MM.1S (cell line): ENCODE measurements at regions not wholly inside any gene's neighbourhood (a gene's known extent, or its start where the extent isn't known, plus 50 kb on each side); places are given as distances from the start of the nearest gene placed in this dataset.

Experiments
- DNase-seq: peaks from one replicate; pipeline ENCODE4 v3.0.0-alpha.2; 2015
- H2AFZ ChIP-seq: fragments of 300-600 bp; sonication (generic); 2 replicates; pipeline ENCODE4 v1.6.0; 2016; ENCODE audit warnings: antibody characterized with exemption, low read length
- H3F3A ChIP-seq: fragments of 300-600 bp; sonication (generic); 2 replicates; pipeline ENCODE4 v1.6.1; 2016; ENCODE audit warnings: mild to moderate bottlenecking, antibody characterized with exemption, low read length, moderate library complexity, mixed read lengths; ENCODE audit not compliant: insufficient read depth
- H3K27ac ChIP-seq: fragments of 300-600 bp; sonication (generic); 2 replicates; pipeline ENCODE4 v1.5.1; 2016; ENCODE audit warnings: mild to moderate bottlenecking, low read length
- H3K27me3 ChIP-seq: fragments of 300-600 bp; sonication (generic); replicated peaks from 2 replicates; pipeline ENCODE4 v1.6.0; 2016; ENCODE audit warnings: low read length; ENCODE audit not compliant: insufficient read depth
- H3K36me3 ChIP-seq: fragments of 300-600 bp; sonication (generic); replicated peaks from 2 replicates; pipeline ENCODE4 v1.6.1; 2016; ENCODE audit warnings: mild to moderate bottlenecking, low read length, mixed read lengths; ENCODE audit not compliant: insufficient read depth
- H3K4me1 ChIP-seq: fragments of 300-600 bp; sonication (generic); 2 replicates; pipeline ENCODE4 v1.6.1; 2016; ENCODE audit warnings: low read length, mixed read lengths
- H3K4me2 ChIP-seq: fragments of 300-600 bp; sonication (generic); 2 replicates; pipeline ENCODE4 v1.6.0; 2016; ENCODE audit warnings: low read depth, low read length
- H3K4me3 ChIP-seq: fragments of 300-600 bp; sonication (generic); 2 replicates; pipeline ENCODE4 v1.5.1; 2016; ENCODE audit warnings: low read length, mixed read lengths
- H3K79me2 ChIP-seq: fragments of 300-600 bp; sonication (generic); 2 replicates; pipeline ENCODE4 v1.6.1; 2016; ENCODE audit warnings: mixed run types, low read length, mixed read lengths
- H3K9ac ChIP-seq: fragments of 300-600 bp; sonication (generic); 2 replicates; pipeline ENCODE4 v1.6.1; 2016; ENCODE audit warnings: low read length, mixed read lengths
- H3K9me2 ChIP-seq: fragments of 300-600 bp; sonication (generic); replicated peaks from 2 replicates; pipeline ENCODE4 v1.6.1; 2016; ENCODE audit warnings: mild to moderate bottlenecking, low read length, mixed read lengths; ENCODE audit not compliant: insufficient read depth
- H3K9me3 ChIP-seq: fragments of 300-600 bp; sonication (generic); replicated peaks from 2 replicates; pipeline ENCODE4 v1.6.1; 2016; ENCODE audit warnings: mild to moderate bottlenecking, low read length, mixed read lengths; ENCODE audit not compliant: insufficient read depth
- H4K20me1 ChIP-seq: fragments of 300-600 bp; sonication (generic); 2 replicates; pipeline ENCODE4 v1.6.1; 2016; ENCODE audit warnings: mild to moderate bottlenecking, low read length, moderate library complexity, mixed read lengths; ENCODE audit not compliant: insufficient read depth
- EZH2 ChIP-seq: fragments of 300-600 bp; sonication (generic); optimal IDR thresholded peaks from 2 replicates; pipeline ENCODE3; 2017; ENCODE audit warnings: low read depth, mild to moderate bottlenecking, antibody characterized with exemption, low read length, mixed read lengths
- EZH2phosphoT487 ChIP-seq: fragments of 300-600 bp; sonication (generic); IDR thresholded peaks from 2 replicates; pipeline ENCODE4 v1.6.1; 2018; ENCODE audit warnings: antibody characterized with exemption, low read length
- TF ChIP-seq, protein P1 (sequence below): fragments of 300-600 bp; sonication (generic); IDR thresholded peaks from 2 replicates; pipeline ENCODE4 v1.5.1; 2016; ENCODE audit warnings: antibody characterized with exemption, low read length, mixed read lengths

GRCh38 chr7:131969560-131969959 lies 413.1 kb upstream of the PODXL start:
- Histone ChIP-seq H3K27ac (no peak overlapping the region), H3K36me3 (no peaks in the 10 kb centered on the region), H3K4me2 (no peak overlapping the region), H4K20me1 (no peaks in the 10 kb centered on the region), H3F3A (no peaks in the 10 kb centered on the region), H2AFZ (no peak overlapping the region), H3K4me1 (no peaks in the 10 kb centered on the region), H3K9ac (no peak overlapping the region), H3K27me3 (no peaks in the 10 kb centered on the region), H3K9me3 (no peaks in the 10 kb centered on the region), H3K4me3 (no peak overlapping the region), H3K9me2 (no peaks in the 10 kb centered on the region), H3K79me2 (no peaks in the 10 kb centered on the region)
- no peak for DNase-seq
- TF ChIP-seq, protein P1, sequence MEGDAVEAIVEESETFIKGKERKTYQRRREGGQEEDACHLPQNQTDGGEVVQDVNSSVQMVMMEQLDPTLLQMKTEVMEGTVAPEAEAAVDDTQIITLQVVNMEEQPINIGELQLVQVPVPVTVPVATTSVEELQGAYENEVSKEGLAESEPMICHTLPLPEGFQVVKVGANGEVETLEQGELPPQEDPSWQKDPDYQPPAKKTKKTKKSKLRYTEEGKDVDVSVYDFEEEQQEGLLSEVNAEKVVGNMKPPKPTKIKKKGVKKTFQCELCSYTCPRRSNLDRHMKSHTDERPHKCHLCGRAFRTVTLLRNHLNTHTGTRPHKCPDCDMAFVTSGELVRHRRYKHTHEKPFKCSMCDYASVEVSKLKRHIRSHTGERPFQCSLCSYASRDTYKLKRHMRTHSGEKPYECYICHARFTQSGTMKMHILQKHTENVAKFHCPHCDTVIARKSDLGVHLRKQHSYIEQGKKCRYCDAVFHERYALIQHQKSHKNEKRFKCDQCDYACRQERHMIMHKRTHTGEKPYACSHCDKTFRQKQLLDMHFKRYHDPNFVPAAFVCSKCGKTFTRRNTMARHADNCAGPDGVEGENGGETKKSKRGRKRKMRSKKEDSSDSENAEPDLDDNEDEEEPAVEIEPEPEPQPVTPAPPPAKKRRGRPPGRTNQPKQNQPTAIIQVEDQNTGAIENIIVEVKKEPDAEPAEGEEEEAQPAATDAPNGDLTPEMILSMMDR = no peak
- TF ChIP-seq EZH2phosphoT487 = no peak
- TF ChIP-seq EZH2 = no peak

DNA sequence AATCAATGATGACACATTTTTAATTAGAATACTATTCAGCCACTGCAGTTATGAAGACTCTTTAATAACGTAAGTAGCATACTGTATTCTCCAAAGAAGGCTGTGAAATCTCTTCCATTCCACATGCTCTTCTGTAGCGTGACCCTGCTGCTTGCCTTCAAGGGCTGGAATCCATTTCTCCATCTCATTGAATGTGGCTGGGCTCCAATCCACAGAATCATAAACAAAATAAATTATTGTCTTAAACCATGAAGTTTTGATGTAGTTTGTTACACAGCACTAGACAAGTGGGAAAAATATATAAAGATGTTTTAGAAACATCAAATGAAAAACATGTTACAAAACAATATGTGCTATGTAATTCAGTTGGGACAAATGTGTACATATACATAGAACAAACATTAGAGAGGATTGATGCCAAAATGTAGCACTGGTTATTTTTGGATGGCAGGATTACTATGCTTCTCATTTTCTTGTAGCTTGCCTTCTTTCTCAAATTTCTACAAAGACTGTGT lies 410.8 kb upstream of the PODXL start:
- H3K4me1 ChIP-seq = no peaks in the 10 kb centered on the region
- no peak for DNase-seq
- no peaks in the 10 kb centered on the region for H3K9me3 ChIP-seq
- H4K20me1 ChIP-seq = no peaks in the 10 kb centered on the region
- H3K4me2 ChIP-seq = no peak overlapping the region
- TF ChIP-seq EZH2 (no peak), EZH2phosphoT487 (no peak)
- TF ChIP-seq, protein P1 = no peak
- H3K9ac ChIP-seq = no peak overlapping the region
- no peak overlapping the region for H3K4me3 ChIP-seq
- H3K27ac ChIP-seq = no peak overlapping the region
- no peaks in the 10 kb centered on the region for H3K79me2 ChIP-seq
- H3F3A ChIP-seq = no peaks in the 10 kb centered on the region
- no peak overlapping the region for H2AFZ ChIP-seq
- no peaks in the 10 kb centered on the region for H3K36me3 ChIP-seq
- no peaks in the 10 kb centered on the region for H3K9me2 ChIP-seq
- H3K27me3 ChIP-seq = no peaks in the 10 kb centered on the region

GRCh38 chr7:131964203-131964602 lies 407.8 kb upstream of the PODXL start:
- no peaks in the 10 kb centered on the region for H3K9me3 ChIP-seq
- no peak overlapping the region for H2AFZ ChIP-seq
- no peak overlapping the region for H3K27ac ChIP-seq
- H3K4me2 ChIP-seq = no peak overlapping the region
- no peak overlapping the region for H3K4me3 ChIP-seq
- no peaks in the 10 kb centered on the region for H3K79me2 ChIP-seq
- H3K9ac ChIP-seq = no peak overlapping the region
- no peaks in the 10 kb centered on the region for H3K36me3 ChIP-seq
- H3K27me3 ChIP-seq = no peaks in the 10 kb centered on the region
- no peaks in the 10 kb centered on the region for H3F3A ChIP-seq
- TF ChIP-seq, protein P1 = no peak
- TF ChIP-seq EZH2 = no peak
- TF ChIP-seq EZH2phosphoT487 = no peak
- H4K20me1 ChIP-seq = no peaks in the 10 kb centered on the region
- H3K9me2 ChIP-seq = no peaks in the 10 kb centered on the region
- H3K4me1 ChIP-seq = no peaks in the 10 kb centered on the region
- DNase-seq = no peak
